ENCODE measurements at regions not wholly inside any gene's neighbourhood (a gene's known extent, or its start where the extent isn't known, plus 50 kb on each side); places are given as distances from the start of the nearest gene placed in this dataset.

GRCh38 chr3:182451871-182452270 is 341.4 kb upstream of the ATP11B start:
- intact Hi-C loops (cut with DNase I), result no loop called here
- DNase-seq (no peak), ATAC-seq (no peak)

- intact Hi-C loops (cut with DNase I), result no loop called here
- ATAC-seq (no peak), DNase-seq (no peak)
These were observed 338.3 kb upstream of the ATP11B start for GRCh38 chr3:182455011-182455410.

GRCh38 chr3:182460303-182460702 is 333.0 kb upstream of the ATP11B start:
- ATAC-seq, result no peak
- intact Hi-C loops (cut with DNase I), result no loop called here

GRCh38 chr3:182462152-182462551 is 331.2 kb upstream of the ATP11B start:
- DNase-seq, result no peak
- intact Hi-C loops (cut with DNase I), result no loop called here
- no peak for ATAC-seq

More at GRCh38 chr3:182460303-182460702, 333.0 kb upstream of the ATP11B start:
- DNase-seq, result no peak

- intact Hi-C loops (cut with DNase I), result no loop called here
- ATAC-seq (no peak), DNase-seq (no peak)
These were observed 328.7 kb upstream of the ATP11B start for GRCh38 chr3:182464513-182465145.

- ATAC-seq (no peak), DNase-seq (no peak)
- intact Hi-C loops (cut with DNase I), result no loop called here
These were observed 327.8 kb upstream of the ATP11B start for GRCh38 chr3:182465301-182466185.

GRCh38 chr3:182469086-182469485 is 324.2 kb upstream of the ATP11B start:
- intact Hi-C loops (cut with DNase I), result no loop called here
- DNase-seq (no peak), ATAC-seq (no peak)

- ATAC-seq (no peak), DNase-seq (no peak)
- intact Hi-C loops (cut with DNase I), result no loop called here
These were observed 323.1 kb upstream of the ATP11B start for GRCh38 chr3:182470187-182470586.

GRCh38 chr3:182473191-182473710 is 320.1 kb upstream of the ATP11B start:
- DNase-seq (no peak), ATAC-seq (no peak)
- intact Hi-C loops (cut with DNase I), result no loop called here

GRCh38 chr3:182478369-182478768 is 314.9 kb upstream of the ATP11B start:
- intact Hi-C loops (cut with DNase I), result no loop called here
- no peak for DNase-seq
- ATAC-seq, result no peak

GRCh38 chr3:182479419-182480336 is 313.6 kb upstream of the ATP11B start:
- DNase-seq (no peak), ATAC-seq (no peak)
- intact Hi-C loops (cut with DNase I), result no loop called here

- ATAC-seq, result no peak
- DNase-seq, result no peak
- intact Hi-C loops (cut with DNase I), result no loop called here
These were observed 310.6 kb upstream of the ATP11B start for GRCh38 chr3:182482705-182483104.

GRCh38 chr3:182484682-182485081 is 308.6 kb upstream of the ATP11B start:
- intact Hi-C loops (cut with DNase I), result no loop called here
- ATAC-seq, result no peak
- no peak for DNase-seq

- no peak for DNase-seq
- intact Hi-C loops (cut with DNase I), result no loop called here
- ATAC-seq, result no peak
These were observed 308.0 kb upstream of the ATP11B start for GRCh38 chr3:182485301-182485700.

- no peak for DNase-seq
- no peak for ATAC-seq
- intact Hi-C loops (cut with DNase I), result no loop called here
These were observed 306.8 kb upstream of the ATP11B start for GRCh38 chr3:182486463-182486862.

- ATAC-seq (no peak), DNase-seq (no peak)
- intact Hi-C loops (cut with DNase I), result no loop called here
These were observed 306.2 kb upstream of the ATP11B start for GRCh38 chr3:182487143-182487542.

- DNase-seq (no peak), ATAC-seq (no peak)
- intact Hi-C loops (cut with DNase I), result no loop called here
These were observed 305.7 kb upstream of the ATP11B start for GRCh38 chr3:182487611-182488010.

GRCh38 chr3:182490596-182491491 is 302.5 kb upstream of the ATP11B start:
- intact Hi-C loops (cut with DNase I), result no loop called here
- ATAC-seq, result no peak
- no peak for DNase-seq

- intact Hi-C loops (cut with DNase I), result no loop called here
These were observed 301.7 kb upstream of the ATP11B start for GRCh38 chr3:182491577-182491976.

More at GRCh38 chr3:182491577-182491976, 301.7 kb upstream of the ATP11B start:
- DNase-seq (no peak), ATAC-seq (no peak)
